HK-2 (cell line): ENCODE measurements at regions not wholly inside any gene's neighbourhood (a gene's known extent, or its start where the extent isn't known, plus 50 kb on each side); places are given as distances from the start of the nearest gene placed in this dataset.

ENCODE experiments used
- DNase-seq: peaks from one replicate; pipeline ENCODE4 v3.0.0-alpha.2; 2018; ENCODE audit not compliant: unreplicated experiment

DNA sequence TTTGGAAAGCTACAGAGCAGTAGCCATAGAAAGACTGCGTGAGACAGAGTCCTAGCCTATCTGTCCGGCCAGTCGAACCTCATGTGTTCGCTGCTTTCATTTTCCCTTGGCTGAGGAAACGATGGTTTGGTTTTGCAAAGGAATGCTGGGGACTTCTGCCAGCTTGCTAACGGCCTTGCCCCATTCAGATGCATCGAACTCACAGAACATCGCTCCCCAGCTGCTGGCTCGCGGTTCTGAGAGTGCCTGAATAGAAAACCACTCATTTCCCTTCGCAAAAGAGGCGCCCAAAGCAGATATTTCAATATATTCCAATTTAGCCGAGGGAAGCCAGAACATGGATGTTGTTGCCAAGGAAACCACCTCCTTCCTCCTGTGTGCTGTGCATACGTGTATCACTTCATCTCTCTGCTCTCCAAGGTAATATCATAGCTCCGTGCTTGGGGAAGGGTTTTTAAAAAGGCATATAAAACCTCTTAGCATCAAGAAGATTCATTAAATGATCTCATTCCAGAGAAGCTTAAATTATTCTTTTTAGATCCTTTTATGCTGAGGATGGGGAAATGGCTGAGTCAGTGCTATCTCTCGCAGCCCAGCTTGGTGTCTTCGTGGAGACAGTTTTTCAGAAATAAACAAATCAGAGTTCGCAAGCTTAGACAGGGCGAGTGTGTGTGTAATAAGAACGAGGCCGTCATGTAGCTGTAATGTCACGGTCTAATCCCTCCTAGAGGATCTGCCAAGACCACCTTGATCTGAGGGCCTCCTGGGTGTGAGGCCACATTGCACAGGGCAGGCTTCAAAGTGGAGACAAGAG lies 215.2 kb downstream of the RPS24 start:
- DNase-seq, result no peak

DNA sequence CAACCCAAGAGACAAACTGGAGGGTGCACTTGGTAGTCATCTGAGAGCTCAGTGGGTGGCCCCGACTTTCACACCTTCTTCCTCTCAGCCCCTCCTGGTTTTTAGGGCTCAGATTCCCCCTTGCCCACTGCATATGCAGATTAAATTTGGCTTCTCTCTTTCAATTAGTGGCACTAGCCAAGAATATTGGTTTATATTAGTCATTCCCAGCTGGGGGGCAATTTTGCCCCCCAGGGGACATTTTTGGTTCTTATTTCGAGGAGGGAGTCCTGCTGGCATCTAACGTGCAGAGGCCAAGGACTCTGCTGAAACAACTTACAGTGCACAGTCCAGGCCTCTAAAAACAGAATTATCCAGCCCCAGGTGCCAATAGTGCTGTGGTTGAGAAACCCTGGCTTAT lies 216.0 kb downstream of the RPS24 start:
- no peak for DNase-seq

DNA sequence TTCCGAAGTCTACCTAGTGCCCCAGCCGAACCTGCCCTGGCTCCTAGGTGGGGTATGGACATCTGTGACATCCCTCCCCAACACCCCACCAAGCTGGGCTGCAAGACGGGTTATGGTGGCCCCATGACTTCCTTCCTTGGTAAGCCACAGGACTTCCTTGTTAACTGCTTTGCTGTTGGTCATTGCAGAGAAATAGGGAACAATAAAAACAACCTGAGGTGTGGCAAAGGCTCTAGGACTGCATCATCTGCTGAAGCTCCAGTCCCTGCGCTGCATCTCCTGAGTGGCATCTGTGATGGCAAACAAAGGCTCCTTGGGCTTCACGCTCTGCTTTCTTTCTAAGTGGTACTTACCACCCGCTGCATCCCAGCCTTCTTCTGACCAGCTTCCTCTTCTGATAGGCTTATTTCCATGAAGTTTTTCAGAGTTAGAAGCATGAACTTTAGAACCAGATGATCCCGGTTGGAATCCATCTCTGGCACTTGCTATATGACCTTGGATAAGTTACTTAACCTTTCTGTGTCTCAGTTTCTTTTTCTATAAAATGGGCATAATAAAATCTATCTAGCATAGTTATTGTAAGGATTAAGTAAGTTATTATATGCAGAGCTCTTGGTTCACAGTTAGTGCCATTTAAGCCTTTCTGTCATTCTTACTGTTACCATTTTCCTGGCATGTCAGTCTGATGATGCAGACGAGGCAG lies 216.8 kb downstream of the RPS24 start:
- DNase-seq, result no peak

DNA sequence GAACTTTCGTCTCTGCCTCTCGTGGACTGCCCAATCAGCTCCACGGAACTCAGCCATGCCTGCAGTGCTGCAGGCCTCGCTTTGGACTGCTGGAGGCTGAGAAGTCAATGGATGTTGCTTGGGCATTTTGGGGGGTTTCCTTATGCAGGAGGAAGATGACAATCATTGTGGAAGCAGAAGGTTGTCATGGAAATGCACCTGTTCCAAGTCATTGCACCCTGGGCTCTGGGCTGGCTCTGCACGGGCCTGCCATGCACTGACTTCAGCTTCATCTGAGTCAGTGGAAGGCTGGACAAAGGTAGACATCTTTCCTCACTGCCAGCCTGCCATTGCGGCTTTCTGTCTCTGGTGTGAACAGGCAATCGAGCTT lies 217.3 kb downstream of the RPS24 start:
- peak; percentile 13 for DNase-seq

DNA sequence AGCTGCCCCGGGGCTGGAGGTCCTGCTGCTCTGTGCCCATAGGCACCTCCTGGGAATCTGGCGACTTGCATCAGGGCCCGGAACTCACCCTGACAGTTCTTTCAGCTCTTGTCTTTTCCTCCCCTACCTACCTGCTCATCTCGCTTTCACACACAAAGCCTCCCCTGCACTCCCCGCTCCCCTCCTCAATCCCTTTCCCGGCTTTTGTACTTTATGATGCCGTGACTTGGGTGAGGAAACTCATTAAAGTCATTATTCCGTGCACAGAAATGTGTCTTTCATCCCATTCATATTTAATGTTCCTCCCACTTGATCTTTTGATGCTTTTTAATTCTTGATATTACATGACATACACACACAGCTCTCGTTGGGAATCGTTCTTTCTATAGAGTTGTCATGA lies 218.6 kb downstream of the RPS24 start:
- DNase-seq, result no peak

DNA sequence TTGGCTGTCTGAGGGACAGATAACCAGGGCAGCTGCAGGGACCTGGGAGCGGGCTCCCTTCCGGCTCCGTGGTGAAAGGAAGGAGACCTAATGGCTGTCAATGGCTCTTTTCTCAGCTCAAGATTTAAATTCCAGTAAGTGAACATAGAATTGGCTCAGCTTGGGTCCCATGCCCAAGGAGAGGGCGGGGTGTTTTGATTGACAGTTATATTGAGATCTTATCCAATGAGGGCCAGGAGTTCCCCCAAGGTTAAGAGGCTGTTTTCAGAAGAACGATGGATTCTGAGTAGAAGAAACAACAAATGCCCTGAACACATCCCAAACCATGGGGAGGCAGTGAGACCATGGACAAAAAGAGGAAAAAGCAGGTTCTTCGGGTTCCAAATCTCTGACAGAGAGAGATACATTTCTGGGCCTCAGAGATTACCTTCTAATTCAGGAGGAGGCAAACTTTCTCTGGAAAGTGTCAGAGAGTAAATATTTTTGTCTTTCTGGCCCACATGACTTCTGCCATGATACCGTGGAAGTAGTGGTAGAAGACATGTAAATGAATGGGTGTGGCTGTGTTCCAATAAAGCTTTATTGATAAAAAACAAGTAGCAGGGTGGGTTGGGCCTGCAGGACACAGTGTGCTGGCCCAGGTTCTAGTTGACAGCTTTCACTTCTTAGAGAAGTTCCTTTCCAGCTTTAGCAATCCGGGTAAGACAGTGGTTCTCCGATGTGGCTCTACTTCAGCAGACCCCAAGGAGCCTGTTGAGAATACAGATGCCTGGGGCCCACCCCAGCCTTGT lies 219.6 kb downstream of the RPS24 start:
- no peak for DNase-seq

DNA sequence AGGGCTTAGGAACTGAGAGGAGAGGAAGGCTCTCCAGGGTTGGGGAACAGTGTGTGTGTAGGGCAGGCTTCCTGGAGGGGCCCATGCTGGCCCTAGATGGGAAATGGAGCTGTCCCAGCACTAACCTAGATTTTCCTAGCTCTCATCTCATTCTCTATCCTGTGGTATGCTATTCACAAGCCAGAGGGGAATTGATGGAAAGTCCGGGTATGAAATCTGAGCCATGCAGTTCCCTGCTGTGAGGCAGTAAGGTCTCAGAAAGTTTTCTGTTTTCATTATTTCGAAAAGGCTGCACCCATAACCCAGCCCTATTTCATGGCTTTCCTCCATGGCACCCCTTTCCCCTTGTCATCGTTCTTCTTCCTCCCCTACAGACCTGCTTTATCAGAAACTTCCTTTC lies 220.3 kb downstream of the RPS24 start:
- no peak for DNase-seq

DNA sequence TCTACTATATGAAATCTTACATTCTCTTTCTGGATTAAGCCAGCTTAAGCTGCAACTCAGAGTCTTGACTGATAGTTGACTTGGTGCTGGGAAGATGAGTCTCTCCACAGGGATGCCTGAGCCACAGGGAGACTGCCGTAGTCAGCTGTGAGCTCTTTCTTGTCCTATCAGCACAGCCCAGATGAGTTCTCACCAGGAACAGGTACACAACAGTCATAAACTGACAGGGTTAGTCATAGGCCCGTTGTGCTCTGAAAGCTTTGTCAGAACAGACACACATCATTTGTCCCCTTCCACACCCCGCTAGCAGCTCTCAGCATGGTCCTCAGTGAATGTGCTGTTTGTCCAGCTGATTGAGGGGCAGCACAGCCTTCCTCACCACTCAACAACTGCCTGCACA lies 221.6 kb downstream of the RPS24 start:
- peak; percentile 42 for DNase-seq

DNA sequence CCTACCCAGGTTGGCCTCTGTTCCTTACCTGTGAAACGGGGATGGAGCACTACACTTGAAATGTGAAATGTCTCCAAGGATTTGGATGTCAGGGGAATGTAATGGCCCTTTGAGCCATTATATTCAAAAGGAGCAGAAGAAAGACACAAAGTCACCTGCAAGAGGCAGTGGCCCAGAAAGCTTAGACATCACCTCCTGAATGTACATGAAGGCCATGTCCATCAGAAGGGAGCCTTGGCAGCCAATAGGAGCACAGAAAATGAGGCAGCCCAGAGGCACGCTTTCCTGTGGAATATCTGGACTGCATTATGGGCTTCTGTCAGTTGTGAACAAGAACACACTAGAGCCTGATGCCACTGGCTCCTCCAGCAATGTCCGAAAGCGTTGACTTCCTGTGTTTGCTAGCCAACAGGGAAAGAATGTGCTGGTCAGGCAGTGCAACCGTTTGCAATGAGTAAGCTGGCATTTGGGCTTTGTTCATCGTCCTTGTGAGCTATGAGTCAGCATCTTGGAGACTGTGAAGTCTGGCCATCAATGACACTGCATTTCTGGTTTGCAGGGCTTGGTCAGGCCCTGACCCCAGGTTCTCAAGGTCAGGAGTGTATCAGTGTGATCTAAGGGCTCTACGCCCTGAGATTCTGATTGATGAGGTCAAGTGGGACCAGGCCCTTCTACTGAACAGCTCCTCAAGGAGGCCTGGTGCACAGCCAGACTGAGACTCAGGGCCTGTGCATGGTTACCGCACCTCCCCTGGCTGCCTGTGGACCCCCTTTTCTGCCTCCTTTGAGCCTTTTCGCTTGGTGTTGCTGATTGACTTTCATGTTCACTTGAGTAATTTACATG lies 222.4 kb downstream of the RPS24 start:
- peak; percentile 90 for DNase-seq

DNA sequence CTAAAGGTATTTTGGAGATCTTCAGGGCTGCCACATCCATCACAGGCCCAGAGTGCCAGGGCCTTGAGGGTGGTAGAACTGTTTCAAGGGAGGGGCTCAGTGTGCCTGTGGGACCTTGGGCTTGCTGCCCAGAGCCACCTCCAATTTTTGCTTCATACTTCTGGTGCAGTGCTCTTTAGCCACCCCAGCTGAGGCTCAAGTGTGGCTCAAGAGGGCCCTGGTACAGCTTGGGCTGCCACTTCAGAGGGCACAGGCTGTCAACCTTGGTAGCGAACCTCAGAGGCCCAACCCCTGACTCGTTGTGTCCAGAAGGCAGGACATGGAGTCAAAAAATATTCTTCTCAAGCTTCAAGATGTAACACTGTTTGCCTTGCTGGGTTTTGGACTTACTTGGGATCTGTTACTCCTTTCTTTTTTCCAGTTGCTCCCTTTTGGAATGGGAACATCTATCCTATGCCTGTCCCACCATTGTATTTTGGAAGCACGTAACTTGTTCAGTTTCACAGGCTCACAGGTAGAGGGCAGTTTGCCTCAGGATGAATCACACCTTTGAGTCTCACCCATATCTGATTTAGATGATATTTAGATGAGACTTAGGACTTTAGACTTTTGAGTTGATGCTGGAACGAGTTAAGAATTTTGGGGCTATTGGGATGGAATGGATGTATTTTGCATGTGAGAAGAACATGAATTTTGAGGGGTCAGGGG lies 224.8 kb downstream of the RPS24 start:
- no peak for DNase-seq

DNA sequence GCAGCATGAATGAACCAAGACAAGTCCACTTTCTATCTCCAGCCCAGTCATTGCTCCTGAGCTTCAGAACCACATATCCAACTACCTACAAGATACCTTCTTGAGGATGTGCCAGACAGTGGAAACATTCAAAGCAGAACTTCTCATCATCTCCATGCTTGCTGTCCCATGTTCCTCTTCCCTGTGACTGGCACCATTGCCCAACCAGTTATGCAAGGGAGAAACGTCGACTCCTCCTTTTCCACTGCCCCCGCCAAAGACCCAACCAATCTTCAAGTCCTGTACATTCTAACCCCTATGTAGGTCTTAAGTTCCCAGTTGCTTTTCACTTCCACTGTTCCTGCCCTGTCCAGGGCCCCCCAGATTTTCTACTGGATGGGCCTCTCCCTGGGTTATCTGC lies 225.7 kb downstream of the RPS24 start:
- no peak for DNase-seq

DNA sequence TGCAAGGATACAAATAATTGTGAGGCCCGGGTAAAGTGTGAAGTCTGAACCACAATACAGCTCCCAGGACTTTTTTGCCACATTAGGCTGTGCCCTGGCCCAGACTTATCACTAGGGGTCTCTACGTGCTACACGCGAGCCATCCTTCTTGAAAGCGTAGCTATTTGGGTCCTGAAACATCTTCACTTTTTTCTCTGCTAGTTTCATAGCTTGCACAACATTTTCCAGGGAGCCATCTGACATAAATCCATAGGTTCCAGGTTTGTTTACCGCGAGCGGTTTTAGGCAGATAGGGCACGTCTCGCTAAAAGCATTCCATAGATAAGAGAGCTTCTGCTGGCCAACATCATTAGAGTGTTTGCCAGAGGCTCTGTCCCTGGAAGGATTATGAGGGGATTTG lies 226.5 kb downstream of the RPS24 start:
- DNase-seq, result no peak

DNA sequence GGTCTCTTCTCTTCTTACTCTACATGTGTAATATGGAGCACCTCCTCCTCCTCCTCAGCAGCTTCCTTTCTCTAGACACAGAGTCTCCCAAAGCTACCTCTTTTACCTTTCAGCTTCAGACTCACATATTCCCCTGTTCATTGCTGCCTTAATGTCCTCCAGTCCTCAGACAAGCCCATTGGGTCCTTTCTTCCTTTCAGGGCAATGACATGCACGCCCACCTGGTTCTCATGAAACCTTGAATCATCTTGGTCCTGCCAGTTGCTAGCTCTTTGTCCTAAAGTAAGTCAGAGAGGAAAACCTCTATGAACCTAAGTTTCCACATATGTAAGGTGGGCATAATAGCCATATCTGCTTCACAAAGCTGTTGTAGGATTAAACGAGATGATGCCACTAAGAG lies 227.0 kb downstream of the RPS24 start:
- DNase-seq, result no peak

DNA sequence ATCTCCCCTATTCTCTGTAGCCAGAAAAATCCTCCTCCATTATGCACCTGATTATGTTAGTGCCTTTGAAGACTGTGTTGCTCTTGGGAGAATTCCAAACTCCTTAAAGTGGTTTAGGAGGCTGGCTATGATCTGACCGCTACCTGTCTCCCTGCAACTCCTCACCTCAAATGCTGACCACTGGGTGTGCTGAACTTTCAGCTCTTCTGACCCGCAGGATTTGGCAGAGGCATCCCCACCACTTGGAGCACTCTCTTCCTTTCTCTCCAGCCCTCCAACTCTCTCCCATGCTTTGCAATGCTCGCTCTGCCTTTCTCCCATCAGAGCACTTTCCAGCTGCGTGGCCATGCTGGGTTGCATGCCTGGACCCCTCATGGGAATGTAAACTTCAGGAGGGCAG lies 227.6 kb downstream of the RPS24 start:
- DNase-seq, result no peak

DNA sequence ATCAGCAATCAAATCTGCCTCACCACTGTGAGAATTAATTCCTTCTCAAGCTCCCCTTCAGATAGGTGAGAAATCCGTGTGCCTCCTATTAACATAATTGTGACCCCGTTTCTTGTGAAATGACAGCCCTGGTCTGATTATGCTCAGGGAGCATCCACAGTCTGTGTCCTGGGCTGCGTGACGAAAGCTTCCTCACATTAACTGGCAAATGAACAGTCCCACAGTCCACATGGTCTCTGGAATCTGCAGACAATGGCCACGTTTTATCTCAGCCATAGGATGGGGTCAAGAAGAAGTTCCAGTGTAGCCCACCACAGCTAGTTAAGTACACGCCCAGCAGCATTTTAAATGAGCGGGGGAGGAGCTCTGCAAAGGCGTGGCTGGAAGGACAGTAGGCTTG lies 229.2 kb downstream of the RPS24 start:
- DNase-seq, result no peak

DNA sequence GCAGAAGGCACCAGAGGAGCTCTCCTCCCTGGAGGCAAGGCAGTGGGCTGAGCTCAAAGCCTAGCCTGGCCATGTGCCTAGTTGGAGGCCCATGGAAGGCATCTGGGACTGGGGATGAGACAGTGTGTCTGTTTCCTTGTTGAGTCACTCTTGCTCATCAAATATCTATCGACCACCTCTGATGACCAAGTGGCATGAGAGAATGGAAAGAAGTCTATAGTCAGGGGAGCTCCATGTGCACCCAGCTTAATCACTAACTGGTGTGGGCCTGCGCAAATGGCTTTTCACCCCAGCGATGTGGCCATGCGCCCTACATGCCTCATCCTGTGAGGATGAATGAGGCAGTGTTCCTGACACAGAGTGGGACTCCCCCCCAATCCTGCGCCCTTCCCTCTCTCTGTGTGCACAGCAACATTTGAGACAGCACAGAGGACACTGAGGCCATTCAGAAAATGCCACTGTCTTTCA lies 229.9 kb downstream of the RPS24 start:
- peak; percentile 83 for DNase-seq

DNA sequence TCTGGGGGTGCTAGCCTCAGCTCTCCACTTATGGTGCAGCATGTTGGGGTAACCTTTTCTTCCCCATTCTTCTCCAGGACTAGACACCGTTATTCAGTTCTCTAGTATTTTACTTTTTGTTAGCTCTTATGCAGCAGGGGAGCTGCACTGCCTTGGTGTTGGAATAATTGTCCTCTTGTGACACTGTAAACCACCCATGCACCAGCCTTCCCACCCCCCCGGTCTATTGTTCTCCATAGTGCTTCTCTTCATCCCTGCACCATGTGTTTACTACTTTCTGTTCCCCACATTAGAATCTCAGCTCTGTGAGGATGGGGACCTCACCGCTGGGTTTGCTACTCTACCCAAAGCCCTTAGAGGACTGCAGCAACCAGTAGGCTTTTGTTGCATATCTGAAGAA lies 230.7 kb downstream of the RPS24 start:
- DNase-seq, result no peak

DNA sequence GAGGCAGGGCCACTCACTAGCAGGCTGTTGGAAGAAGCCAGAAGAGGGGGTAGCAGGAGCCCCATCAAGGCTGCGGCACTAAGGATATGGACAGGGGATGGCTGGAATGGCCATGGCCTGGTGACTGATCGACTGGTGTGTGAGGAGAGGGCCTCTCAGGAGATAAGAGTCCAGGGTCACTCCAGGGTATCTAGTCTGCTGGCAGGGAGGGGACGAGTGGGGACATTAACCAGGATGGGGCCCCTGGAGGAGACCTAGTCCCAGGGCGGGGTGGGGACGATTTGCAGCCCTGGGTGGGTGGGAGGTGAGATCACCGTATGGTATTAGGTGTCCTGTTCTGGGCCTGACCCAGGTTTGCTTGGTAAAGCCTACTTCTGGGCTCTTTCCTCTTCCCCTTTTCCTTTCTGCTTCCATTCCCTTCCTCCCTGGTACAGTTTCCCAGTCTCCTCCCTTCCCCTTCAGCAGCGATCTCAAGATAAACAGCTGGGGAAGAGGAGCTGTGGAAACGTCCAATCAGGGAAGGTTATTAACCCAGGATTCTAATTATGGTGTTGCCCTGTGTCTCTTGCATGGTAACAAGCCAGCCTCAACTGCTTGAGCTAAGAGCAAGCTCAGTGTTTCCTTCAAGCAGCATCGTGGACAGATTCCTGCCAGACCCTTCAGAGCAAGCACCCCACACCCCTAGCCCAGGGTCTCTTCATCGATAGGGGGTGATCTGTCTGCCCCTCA lies 233.2 kb downstream of the RPS24 start:
- no peak for DNase-seq

DNA sequence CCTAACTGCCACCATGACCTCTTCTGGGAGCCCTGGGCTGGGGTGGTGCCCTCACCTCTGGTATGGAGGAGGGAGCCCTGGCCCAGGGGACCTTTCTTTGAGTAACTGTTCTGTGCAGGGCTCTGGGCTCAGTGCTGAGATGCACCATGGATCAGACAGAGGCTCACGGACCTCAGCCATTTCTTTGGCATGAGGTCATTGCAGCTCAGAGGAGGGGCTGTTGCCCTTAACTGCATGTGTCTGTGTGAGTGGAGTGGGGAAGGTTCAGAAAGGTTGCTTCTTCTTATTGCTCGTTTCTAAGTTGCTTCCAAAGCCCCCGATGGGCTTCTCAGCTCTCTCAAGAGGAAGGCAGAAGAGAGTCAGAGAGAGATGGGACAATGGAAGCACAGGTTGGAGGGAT lies 233.9 kb downstream of the RPS24 start:
- no peak for DNase-seq

DNA sequence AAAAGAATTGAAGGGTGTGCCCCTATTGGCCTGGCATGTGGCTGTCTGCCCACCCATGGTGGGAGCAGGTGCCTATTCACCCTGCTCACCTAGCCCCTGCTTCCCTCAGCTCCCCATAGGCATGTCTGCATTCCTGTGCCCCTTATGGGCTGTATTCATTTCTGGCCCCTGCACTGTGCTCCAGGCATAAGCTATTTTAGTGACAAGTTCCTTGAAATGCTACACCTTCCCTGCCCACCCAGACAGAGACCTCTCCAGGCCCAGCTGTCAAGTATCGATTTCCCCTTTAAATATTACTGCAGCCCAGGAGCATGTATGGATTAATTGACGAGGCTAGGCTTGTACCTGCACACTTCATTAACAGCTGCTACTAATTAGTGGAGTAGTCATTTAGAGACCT lies 235.4 kb downstream of the RPS24 start:
- no peak for DNase-seq
